ENCODE measurements at regions not wholly inside any gene's neighbourhood (a gene's known extent, or its start where the extent isn't known, plus 50 kb on each side); places are given as distances from the start of the nearest gene placed in this dataset.
"Not testable (repeated sequence)": the region's sequence is repeated elsewhere in the genome, so short reads cannot be mapped to it uniquely, and the experiment has no call there.

DNA sequence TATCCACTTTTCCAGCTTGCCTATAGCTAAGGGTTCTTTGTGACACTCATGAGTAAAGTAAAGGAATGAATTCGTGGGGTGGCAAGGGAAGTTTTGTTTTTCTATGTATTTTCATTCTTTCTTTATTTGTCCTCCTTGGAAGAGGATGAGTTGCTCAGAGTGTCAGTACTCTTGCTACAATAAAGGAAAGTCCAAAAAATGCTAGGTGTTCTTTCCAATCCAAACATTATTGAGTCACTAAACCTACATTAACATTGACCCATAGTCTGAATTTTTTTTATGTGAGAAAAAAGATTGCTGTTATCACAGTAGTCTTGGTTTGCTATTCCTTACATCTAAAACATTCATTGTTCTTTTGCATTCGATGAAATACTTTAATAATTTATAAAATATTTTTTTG, 959.9 kb upstream of the ADGRL4 start:
- DNase-seq: no peak

DNA sequence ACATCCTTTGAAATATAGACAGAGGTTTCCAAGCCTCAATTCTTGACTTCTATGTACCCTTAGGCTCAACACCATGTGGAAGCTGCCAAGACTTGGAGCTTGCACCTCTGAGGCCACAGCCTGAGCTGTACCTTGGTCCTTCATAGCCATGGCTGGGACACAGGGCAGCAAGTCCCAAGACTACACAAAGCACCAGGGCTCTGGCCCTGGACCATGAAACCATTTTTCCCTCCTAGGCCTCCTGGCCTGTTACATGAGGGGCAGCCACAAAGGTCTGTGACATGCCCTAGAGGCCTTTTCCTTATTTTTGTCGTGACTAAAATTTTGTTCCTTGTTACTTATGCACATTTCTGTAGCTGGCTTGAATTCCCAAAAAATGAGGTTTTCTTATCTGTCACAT, 953.1 kb upstream of the ADGRL4 start:
- DNase-seq: no peak

DNA sequence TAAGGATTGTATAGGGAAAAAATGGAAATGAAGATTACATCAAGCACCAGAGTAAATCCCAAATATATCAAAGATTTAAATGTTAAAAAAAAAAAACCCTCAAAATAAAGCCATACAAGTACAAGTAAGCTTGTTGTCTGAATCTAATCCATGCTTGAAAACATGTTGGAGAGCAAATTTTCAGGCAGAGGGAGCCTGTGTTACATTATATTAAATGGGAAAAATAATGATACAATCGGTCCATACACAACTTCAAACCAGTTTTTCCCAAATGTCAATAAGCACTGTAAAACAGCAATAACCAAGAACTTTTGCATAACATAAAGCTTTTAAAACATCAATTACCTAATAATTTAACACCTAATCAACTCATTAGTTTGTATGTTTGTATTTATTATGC, 949.4 kb upstream of the ADGRL4 start:
- DNase-seq: no peak

DNA sequence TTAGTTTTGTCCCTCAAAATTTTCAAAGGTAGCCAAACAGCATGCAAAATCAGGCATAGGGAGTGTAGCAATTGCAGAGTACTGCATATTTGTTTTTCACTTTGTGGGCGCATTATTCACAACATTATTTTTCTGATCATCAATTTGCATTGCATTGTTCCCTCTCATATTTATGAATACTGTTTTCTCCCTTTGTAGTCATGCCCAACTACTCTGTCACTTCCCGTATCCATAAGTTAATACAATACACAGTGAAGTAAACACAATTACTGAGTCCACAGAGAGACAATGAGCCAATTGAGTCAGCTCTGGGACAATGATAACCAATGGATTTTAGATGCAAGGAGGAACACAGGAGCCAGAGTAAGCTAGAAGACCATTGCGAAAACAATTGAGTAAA, 944.0 kb upstream of the ADGRL4 start:
- no peak for DNase-seq

DNA sequence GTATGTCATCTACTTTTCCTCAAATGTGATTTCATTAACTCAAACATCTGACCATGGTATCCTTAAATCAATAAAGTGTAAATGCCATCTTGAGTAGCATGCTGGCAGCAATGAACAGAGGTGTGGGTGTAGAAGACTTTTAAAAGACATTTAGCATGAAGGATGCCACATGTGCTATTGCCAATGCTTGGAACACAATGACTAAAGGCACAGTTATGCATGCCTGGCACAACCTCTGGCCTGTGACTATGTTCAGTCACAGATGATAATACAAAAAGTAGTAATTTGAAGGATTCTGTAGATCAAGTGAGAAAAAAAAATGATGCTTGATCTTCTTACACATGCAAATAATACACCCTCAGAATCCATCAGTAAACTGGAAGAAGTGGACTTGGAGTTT, 938.9 kb upstream of the ADGRL4 start:
- DNase-seq: no peak

DNA sequence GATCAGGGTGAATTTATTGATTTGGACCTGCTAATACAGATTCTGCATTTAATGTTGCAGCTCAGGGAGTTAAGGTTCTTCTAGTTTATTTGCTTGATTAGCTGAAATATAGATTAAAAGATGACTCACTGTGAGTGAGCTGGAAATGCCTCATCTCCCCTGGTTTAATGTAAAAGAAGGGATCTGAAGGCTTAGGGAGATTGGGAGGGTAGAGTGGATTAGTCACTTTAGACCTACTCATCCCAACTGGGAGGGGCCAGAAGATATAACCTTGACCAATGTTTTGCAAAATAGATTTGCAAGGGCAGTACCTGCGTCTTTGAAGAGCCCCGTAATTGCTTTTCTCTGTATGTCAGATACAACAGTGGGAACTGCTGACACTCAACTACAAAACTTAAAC, 922.8 kb upstream of the ADGRL4 start:
- DNase-seq: no peak

DNA sequence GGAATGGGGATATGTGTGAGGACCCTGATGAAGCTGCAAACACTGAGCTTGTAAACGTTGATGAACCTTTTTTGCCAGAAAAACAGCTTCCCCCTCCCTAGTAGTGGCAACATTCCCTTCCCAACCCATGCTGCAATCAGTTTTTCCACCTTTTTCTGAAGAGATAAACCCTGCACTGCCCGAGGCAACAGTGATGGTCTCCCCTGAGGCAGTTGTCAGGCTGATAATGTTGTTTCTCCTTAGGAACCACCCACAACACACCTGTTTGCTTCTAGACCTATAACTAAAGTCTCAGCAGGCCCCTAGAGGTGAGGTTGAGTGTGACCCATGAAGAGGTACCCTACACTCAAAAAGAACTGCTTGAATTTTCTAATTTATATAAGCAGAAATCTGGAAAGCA, 922.4 kb upstream of the ADGRL4 start:
- DNase-seq: no peak

DNA sequence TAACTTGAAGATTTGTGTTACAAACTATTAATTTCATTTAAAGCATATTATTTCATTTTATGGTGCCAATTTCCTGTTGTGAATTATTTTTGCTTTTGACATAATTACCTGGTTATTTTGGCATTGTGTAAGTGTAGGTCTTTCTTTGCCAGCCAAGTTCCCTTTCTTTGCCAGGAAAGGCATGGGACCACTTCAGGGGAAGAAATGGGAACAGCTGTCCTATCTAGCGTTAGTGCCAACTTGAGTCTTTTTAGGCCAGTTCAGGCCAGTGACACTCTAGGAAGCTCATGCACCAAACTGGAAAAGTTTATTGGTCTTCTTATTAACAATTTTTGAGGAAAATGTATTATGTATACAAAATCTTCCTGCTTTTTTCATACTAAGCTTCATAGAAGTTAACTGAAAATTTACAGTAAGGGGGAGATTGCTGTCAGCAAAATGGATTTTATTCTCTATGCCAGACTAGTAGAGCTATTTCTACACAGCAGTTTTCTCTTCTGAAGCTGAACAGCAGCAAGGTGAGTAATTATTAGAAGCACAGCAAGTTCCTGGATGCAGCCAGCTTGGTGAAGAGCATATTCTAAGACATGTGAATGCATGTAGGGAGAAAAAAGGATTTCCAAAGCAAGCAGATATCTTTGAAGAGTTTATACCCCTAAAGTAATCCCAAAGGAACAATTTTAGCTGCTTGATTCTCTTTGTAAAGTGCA, 914.6 kb upstream of the ADGRL4 start:
- DNase-seq: no peak

DNA sequence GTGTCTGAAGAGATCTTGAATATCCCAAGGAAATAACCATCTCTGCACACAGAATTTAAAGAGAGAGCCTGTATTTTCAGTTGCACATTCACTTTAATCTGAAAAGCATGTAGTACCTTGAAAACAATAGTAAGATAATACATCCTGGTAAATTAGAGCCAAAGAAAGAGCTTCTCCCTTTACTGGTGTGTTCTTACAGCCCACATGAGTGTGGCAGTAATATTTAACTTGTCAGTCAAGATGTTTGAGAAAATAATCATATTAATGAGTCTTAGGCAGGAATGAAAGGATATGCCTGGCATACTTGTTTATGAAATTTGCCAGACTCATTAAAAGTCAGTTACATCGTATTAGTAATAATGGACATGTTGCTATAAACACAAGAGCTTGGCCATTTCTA, 908.4 kb upstream of the ADGRL4 start:
- no peak for DNase-seq

DNA sequence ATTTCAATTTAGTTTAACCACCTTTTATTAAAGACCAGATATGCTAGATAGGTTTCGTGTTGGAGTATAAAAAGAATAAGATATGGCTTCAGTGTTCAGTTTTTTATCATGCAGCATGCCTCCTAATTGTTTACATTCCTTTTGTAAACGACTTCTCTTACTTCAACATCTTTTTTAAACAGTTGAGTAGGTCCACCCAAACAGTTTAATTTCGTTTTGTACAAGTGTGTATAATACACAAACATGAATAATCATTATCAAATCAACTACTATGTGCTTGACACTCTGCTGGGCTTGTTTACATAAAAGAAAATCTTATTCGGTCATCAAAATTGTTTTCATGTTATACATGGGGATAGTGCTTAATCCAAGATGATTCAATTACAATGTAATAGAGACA, 906.3 kb upstream of the ADGRL4 start:
- no peak for DNase-seq

DNA sequence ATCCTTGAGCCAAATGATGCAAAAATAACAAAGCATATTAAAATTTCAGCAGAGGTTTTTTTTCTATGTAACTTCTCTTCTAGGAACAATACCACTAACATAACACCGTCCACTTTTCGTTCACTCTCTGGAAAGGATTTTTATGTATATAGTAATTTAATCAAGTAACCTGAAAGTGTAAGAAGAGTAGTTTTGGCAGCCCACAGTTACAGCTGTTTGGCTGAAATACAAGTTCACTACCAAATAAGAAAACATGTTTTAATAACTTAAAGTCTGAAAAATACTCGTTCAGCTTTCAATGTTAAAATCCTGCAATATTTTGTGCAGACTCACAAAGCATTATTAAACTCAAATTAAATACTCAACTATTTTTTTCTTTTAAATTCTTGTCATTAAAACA, 896.8 kb upstream of the ADGRL4 start:
- DNase-seq: no peak

DNA sequence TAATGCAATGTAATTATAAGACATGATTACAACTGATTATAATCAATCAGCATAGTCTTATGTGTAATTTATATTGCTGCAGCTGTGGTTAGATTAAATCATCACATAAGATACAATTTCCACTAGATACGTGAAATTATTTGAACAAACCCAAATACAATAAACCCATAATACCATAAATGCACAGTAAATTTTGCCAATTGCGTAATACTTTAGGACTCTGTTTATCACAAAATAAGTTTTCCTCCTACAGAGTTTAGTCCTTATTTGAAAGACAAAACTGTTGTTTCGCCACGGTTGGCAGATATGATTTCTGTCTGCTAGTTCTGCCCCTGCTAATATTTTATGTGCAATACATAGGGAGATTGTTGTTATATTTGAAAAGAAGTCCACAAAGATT, 895.9 kb upstream of the ADGRL4 start:
- DNase-seq: no peak

DNA sequence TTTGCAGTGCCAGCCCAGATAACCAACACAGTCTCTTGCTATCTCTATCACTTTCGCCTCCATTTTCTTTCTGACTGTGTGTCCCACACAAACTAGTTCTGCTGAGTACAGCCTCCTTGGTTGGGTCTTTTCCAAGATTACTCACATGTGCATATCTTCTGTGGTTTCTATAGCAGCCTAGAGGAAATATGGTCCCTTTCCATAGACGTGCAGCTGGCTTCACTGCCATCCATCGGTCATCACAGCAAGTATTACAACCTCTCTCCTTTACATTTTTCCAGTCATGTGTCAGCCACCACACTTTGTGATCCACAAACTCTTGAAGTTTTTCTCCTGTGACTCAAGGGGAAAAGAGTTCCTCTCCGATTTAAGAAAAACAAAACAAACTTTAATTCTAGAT, 893.4 kb upstream of the ADGRL4 start:
- no peak for DNase-seq

DNA sequence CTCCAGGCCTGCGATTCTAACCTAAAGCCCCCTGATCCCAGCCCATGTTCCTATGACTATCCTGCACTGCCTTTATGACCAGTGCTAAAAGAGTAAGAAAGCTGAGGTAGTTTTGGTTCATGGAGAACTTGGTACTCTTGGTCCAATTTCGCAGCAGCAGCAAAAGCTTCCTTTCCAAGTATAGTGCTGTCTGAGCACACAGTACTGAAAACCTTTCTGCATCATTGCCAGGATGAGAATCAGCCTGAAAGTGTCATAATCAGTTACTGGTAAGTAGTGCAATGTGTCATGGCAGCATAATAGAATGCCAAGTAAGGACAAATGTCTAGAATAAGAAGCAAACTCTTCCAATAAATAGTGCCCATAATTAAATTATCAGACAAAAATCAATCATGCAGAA, 889.6 kb upstream of the ADGRL4 start:
- no peak for DNase-seq

DNA sequence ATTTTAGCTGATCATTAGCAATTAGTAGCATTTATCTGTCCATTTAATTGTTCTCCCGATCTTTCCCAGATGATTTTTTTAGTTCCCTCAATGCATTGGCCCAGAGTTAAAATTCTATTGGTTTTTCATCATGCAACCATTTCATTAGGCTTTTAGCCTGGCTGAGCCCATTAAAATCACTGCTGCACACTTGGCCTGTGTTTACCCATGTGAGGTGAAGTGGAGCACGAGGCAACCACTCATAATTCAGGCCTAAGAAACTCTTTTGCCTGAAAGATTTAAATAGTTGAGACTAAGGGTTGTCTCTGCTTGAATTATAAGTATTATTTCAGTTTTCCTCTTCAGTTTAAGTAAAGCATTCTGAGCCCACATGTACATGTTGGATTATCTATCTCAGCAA, 889.0 kb upstream of the ADGRL4 start:
- no peak for DNase-seq

DNA sequence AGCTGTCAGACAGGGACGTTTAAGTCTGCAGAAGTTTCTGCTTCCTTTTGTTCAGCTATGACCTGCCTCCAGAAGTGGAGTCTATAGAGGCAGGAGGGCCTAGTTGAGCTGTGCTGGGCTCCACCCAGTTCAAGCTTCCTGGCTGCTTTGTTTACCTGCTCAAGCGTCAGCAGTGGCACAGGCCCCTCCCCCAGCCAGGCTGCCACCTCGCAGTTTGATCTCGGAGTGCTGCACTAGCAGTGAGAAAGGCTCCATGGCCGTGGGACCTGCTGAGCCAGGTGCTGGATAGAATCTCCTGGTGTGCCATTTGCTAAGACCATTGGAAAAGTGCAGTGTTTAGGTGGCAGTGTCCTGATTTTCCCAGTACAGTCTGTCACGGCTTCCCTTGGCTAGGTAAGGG, 887.6 kb upstream of the ADGRL4 start:
- not testable (repeated sequence) for DNase-seq

DNA sequence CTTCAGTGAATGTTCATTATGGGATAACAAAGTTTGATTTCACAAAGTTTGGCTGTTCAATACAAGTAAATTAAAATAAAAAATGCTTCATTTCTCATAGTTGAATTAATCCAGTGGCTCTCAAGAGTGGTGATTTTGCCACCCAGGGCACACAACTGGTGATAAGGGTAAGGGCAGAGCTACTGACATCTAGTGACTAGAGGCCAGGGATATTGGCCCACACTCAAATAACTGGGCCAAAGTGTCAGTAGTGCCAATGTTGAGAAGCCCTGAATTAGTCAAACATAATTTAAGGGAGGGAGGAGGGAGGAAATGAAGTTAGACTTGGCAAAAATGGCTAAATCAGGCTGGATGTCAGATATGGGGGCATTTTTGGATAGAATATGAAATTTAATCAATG, 880.5 kb upstream of the ADGRL4 start:
- no peak for DNase-seq

DNA sequence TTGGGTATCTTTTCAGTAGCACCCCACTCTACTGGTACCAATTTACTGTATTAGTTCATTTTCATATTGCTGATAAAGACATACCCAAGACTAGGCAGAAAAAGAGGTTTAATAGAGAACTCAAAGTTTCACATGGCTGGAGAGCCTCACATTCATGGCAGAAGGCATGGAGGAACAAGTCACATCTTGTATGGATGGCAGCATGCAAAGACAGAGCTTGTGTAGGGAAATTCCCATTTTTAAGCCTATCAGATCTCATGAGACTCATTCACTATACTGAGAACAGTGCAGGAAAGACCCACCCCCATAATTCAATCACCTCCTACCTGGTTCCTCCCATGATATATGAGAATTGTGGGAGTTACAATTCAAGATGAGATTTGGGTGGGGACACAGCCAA, 878.6 kb upstream of the ADGRL4 start:
- no peak for DNase-seq

DNA sequence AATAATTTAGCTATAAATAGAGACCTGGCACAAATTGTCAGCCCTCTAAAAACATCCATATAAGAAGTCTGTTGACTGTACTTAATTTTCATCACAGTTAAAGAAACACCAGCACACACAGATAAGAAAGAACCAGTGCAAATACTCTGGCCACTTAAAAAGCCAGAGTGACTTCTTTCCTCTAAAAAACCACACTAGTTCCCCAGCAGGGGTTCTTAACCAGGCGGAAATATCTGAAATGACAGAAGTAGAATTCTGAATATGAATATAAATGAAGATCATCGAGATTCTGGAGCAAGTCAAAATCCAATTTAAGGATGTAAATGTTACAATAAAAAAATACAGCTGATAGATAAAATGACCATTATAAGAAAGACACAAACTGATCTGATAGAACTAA, 870.6 kb upstream of the ADGRL4 start:
- DNase-seq: no peak

DNA sequence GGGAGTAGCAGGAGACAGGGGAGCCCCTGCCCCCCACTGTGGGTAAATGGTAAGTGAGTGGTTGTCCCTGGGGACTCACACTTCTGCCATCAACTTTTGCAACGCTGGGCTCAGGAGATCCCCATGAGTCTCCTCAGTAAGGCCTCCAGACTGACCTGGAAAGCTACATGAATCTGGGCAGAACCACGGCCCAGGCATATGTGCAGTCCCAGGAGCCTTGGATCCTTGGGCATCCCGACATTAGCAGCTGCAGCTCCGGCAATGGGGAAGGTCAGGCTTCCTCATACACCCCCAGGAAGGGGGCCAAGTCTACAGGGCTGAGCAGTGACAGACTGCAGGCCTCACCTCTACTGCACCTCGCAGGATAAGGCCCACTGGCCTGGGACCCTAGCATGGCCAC, 868.7 kb upstream of the ADGRL4 start:
- DNase-seq: no peak

DNA sequence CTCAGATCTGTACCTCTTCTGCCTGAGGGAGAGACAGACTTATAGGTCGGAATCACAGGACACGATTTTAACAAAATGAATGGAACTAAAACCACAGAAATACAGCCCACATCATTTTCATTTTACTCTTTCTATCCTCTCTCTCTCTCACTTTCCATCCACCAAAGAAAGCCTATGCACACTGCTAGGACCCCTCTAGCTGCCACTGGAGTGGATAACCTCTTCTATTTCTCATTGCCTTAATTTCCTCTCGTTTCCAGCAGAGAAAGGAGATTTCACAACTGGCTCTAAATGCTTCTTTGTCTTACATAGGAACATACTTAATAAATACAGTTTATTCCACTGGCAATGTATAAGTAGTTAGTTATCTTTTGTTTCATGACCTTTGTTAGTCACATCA, 867.8 kb upstream of the ADGRL4 start:
- DNase-seq: no peak

DNA sequence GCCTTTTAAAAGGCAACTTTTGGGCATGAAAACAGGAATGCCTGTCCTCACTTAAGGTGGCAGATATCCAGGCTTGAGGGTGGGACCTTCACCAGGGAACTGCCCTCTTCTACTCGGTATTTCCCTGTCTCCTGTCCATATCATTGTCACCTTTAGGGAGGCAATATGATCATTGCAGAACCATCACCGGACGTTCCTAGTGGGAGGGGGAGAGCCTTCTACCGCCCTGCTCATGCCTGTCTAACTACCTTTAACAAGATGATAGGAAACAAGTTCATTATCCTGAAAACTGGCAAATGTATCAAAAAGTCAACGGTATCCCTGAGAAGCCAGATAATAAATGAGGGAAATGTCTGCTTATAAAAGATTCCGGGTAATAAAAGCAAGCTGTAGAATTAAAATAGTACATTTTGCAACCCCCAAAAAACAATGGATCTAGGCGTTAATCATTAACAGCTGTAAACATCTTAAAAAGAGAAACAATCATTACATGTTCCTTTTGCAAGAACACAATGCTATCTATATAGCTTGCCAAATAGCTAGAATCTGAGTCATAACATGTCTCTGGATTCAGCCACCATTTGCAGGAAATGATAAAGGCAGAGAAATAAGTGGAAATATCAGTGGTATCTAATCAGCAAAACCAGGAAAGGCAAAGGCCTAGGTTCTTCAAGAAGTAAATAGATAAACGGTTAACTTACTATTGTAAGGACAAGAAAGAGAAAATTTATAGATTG, 852.9 kb upstream of the ADGRL4 start:
- DNase-seq: no peak

DNA sequence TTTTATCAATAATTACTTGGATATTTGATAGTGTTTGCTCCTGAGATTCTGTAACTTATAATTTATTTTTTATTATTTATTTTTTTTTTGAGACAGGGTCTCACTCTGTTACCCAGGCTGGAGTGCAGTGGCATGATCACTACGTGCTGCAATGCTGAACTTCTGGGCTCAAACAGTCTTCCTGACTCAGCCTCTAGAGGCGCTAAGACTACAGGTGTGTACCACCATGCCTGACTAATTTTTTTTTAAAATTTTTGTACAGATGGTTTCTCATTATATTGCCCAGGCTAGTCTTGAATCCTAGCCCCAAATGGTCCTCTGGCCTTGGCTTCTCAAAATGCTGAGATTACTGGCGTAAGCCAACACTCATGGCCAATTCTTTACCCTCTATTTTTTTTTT, 845.5 kb upstream of the ADGRL4 start:
- DNase-seq: no peak

DNA sequence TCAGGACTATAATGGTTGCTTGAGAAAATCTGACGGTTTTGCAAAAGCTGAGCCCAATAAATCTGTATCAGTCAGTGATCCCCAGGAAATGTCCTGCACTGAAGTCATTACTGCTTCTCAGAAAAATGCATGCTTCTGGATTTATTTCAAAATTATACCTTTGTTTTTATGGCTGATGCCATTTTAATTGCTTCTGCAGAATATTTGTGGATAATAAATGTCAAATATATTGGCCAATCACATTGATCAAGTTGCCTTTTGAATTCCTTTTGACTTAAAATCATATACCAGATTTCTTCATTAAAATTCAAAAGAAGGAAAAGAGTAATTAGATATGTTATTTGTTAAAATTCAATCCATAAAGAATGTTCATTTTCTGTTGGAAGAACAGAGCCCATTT, 842.9 kb upstream of the ADGRL4 start:
- DNase-seq: no peak

DNA sequence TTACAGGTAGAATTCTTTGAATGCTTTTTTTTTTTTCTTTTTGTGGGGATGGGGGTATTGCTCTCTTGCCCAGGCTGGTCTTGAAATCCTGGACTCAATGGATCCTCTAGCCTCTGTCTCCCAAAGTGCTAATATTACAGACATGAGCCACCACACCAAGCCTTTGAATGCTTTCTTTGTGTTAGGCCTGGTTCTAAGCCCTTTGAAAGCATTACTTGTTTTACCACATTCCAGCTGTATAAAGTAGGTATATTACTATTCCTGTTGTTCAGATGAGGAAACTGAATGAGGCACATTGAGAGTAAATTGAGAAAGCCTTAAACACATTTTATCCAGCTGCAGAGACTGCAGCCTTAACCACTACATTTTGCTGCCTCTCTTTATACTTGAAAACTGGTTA, 841.8 kb upstream of the ADGRL4 start:
- no peak for DNase-seq

Data from midbrain (tissue), 1 donor.